ENCODE measurements at regions not wholly inside any gene's neighbourhood (a gene's known extent, or its start where the extent isn't known, plus 50 kb on each side); places are given as distances from the start of the nearest gene placed in this dataset.

GRCh38 chr12:125210104-125210755 lies 145.0 kb downstream of the AACS start:
- no peak for TF ChIP-seq EZH2 (IDR thresholded peaks at IDR 0.05; ENCODE audit: borderline replicate concordance, insufficient read depth, low read length, poor library complexity, severe bottlenecking)
- TF ChIP-seq POLR2AphosphoS5 (IDR thresholded peaks at IDR 0.05), result no peak
- TF ChIP-seq, protein P1, sequence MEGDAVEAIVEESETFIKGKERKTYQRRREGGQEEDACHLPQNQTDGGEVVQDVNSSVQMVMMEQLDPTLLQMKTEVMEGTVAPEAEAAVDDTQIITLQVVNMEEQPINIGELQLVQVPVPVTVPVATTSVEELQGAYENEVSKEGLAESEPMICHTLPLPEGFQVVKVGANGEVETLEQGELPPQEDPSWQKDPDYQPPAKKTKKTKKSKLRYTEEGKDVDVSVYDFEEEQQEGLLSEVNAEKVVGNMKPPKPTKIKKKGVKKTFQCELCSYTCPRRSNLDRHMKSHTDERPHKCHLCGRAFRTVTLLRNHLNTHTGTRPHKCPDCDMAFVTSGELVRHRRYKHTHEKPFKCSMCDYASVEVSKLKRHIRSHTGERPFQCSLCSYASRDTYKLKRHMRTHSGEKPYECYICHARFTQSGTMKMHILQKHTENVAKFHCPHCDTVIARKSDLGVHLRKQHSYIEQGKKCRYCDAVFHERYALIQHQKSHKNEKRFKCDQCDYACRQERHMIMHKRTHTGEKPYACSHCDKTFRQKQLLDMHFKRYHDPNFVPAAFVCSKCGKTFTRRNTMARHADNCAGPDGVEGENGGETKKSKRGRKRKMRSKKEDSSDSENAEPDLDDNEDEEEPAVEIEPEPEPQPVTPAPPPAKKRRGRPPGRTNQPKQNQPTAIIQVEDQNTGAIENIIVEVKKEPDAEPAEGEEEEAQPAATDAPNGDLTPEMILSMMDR (IDR thresholded peaks at IDR 0.05; ENCODE audit: poor library complexity, severe bottlenecking), result no peak
